BE2C (cell line): ENCODE measurements at regions not wholly inside any gene's neighbourhood (a gene's known extent, or its start where the extent isn't known, plus 50 kb on each side); places are given as distances from the start of the nearest gene placed in this dataset.

ENCODE experiments used
- DNase-seq: peaks from one replicate; pipeline ENCODE4 v3.0.0-alpha.2; 2020
- H3K27me3 ChIP-seq: fragments of 250-450 bp; sonication (Bioruptor Pico); 2 replicates; pipeline ENCODE4 v1.5.1; 2020; ENCODE audit warnings: mild to moderate bottlenecking
- H3K36me3 ChIP-seq: fragments of 250-450 bp; sonication (Bioruptor Pico); 2 replicates; pipeline ENCODE4 v1.5.1; 2020; ENCODE audit warnings: mild to moderate bottlenecking
- H3K4me1 ChIP-seq: fragments of 250-450 bp; sonication (Bioruptor Pico); 2 replicates; pipeline ENCODE4 v1.5.1; 2020
- H3K4me3 ChIP-seq: 2 replicates; pipeline ENCODE4 v1.5.1; 2011; ENCODE audit warnings: low read depth, low read length
- H3K9me3 ChIP-seq: fragments of 250-450 bp; sonication (Bioruptor Pico); 2 replicates; pipeline ENCODE4 v1.5.1; 2020
- TF ChIP-seq, protein P1 (sequence below): IDR thresholded peaks from 2 replicates; pipeline ENCODE4 v1.5.1; 2012; ENCODE audit warnings: mild to moderate bottlenecking, low read depth, low read length

DNA sequence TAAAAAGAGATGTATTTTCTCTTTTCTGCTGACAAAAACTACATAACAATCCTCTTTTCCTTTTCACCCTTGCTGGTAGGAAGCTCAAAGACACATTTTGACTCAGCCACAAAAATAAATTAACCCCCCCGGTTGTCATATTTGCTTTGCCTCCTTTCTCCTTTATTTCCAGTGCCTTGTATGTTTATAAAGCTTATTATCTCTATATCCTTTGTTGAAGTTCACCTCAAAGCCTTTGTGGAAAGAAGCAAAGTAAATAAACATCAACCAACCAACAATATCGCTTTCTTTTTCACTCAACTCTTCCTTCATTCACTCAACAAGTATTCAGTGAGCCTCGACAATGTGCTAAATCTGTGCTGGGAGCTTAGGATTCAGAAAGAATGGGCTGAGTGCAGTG, 276.5 kb upstream of the ID2 start:
- Histone ChIP-seq H3K4me1 (0 out of 2 replicates have a peak, but pooled peaks cover 3% of the 10 kb centered on the region), H3K9me3 (no peaks in the 10 kb centered on the region), H3K36me3 (no peaks in the 10 kb centered on the region), H3K4me3 (no peak overlapping the region), H3K27me3 (no peaks in the 10 kb centered on the region)
- no peak for DNase-seq
- TF ChIP-seq, protein P1, sequence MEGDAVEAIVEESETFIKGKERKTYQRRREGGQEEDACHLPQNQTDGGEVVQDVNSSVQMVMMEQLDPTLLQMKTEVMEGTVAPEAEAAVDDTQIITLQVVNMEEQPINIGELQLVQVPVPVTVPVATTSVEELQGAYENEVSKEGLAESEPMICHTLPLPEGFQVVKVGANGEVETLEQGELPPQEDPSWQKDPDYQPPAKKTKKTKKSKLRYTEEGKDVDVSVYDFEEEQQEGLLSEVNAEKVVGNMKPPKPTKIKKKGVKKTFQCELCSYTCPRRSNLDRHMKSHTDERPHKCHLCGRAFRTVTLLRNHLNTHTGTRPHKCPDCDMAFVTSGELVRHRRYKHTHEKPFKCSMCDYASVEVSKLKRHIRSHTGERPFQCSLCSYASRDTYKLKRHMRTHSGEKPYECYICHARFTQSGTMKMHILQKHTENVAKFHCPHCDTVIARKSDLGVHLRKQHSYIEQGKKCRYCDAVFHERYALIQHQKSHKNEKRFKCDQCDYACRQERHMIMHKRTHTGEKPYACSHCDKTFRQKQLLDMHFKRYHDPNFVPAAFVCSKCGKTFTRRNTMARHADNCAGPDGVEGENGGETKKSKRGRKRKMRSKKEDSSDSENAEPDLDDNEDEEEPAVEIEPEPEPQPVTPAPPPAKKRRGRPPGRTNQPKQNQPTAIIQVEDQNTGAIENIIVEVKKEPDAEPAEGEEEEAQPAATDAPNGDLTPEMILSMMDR, result no peak

DNA sequence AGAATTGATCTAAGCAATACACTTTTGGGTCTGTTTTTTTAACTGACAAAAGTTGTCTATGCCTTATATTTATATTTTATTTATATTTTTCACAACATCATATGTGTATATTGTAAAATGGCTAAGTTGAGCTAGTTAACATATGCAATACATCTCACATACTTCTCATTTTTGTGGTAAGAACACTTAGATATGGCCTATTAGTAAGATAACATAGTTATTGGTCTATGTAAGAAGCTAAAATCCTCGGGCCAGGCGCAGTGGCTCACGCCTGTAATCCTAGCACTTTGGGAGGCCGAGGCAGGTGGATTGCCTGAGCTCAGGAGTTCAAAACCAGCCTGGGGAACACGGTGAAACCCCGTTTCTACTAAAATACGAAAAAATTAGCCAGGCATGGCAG, 275.6 kb upstream of the ID2 start:
- Histone ChIP-seq H3K4me3 (no peak overlapping the region), H3K9me3 (no peaks in the 10 kb centered on the region), H3K4me1 (0 out of 2 replicates have a peak, but pooled peaks cover 3% of the 10 kb centered on the region), H3K27me3 (no peaks in the 10 kb centered on the region), H3K36me3 (no peaks in the 10 kb centered on the region)
- no peak for DNase-seq
- TF ChIP-seq, protein P1, result no peak

DNA sequence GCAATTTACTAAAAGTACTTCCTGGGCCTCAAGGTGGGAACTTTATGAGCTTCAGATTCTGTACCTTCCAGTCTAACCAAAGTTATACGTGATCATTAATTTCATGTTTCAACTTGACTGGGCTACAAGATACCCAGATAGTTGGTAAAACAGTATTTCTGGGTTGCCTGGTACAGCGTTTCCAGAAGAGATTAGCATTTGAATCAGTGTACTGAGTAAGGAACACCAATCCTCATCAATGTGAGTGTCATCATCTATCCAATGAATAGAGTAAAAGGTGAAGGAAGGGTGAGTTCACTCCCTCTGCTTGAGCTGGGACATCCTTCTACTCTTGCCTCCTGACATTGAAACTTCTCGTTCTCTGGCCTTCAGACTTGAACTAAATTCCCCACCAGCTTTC, 274.5 kb upstream of the ID2 start:
- Histone ChIP-seq H3K9me3 (no peaks in the 10 kb centered on the region), H3K36me3 (no peaks in the 10 kb centered on the region), H3K4me1 (0 out of 2 replicates have a peak, but pooled peaks cover 3% of the 10 kb centered on the region), H3K27me3 (no peaks in the 10 kb centered on the region), H3K4me3 (no peak overlapping the region)
- TF ChIP-seq, protein P1, result no peak
- no peak for DNase-seq

DNA sequence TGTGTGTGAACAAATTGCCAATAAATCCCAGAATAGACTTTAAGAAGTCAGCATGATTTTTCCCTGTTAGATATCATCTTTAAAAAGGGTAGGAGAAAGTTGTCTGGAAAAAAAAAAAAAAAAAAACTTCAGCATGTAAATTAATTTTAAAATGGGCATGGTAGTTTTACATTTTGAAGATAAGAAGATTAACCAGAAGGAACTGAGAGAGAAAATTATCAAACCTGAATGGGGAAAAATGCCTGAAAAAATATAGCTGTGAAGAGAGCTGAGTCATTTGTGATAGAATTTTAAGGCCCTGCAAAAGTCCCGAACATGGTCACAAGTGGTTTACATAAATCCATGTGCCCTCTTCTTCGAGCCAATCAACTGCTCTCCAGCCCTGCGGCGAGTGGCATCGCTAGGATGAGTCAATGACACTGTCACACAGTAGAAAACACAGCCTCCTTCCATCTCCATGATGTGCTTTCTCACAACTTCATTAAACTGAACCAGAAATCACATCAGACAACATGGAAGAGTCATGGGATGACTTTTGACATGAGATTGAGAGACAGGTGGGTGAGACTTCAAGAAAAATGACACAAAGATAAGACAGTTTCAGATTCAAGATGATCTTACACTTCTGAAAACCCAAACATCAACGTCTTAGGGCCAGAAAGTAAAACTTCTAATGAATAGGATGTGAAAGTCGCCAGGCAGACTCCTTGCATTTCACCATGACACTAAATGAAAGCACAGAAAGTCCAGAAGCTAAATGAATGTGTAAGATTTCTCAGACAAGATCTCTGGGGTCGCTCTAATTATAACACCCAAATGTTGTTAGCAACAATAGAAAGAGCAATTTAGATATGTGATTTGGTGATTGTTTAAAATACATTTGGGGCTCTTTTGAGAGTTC, 273.0 kb upstream of the ID2 start:
- Histone ChIP-seq H3K27me3 (no peaks in the 10 kb centered on the region), H3K9me3 (no peaks in the 10 kb centered on the region), H3K36me3 (no peaks in the 10 kb centered on the region), H3K4me3 (no peak overlapping the region), H3K4me1 (0 out of 2 replicates have a peak, but pooled peaks cover 3% of the 10 kb centered on the region)
- no peak for DNase-seq
- TF ChIP-seq, protein P1, result no peak

DNA sequence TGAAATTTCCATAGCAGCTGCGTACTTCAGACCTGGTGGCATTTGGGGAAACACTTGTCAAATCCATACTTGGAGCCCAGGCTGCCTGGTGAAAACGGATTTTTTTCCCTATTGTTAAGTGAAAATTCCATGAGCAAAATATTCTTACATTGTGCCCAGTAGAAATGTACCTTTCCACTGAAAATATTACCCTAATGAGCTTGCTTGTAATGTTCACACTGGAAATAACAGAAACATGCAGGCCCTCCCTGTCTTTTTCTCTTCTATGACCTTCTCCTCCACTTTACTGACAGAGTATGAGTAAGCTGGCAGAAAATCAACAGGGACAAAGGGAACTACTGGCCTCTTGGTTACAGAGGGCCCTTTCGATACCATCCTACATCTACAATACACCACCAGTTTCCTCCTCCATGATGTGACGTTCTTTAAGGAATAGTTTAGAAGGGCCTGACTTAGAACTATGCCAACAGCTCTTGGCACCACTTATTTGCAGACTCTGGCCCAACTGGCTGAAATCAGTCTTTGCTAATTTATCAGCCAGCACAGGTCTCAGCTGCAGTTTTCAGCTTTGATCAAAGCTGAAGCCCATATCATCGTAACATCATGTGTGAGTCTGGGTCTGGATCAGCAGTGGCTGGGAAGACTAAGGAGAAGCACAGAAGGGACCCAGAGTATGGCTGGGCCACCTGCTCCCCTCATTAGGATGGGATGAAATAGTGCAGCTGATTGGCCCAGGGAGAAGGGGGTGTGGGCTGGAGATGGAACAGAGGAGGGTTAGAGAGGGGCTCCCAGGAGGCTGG, 272.2 kb upstream of the ID2 start:
- no peaks in the 10 kb centered on the region for H3K36me3 ChIP-seq
- H3K4me3 ChIP-seq, result no peak overlapping the region
- no peak for DNase-seq
- no peaks in the 10 kb centered on the region for H3K27me3 ChIP-seq
- TF ChIP-seq, protein P1, result no peak
- 0 out of 2 replicates have a peak, but pooled peaks cover 3% of the 10 kb centered on the region for H3K4me1 ChIP-seq
- H3K9me3 ChIP-seq, result no peaks in the 10 kb centered on the region

DNA sequence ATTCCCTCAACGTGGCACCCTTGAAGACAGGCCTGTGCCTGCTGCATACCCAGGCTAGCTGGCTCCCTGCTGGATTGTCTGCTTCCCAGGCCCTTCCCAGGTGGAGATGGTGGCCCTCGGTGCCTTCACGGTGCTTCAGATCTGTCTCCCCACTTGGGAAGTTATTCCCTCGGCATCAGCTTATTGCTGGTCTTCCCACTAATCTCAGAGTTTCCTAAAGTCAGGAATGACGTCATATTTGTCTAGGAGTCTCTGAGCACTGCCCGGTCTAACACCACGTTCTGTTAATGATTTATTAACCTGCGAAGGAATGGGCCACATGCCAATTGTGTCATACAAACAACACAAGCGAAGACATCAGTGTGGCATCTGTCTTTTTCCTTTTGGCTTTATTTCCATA, 269.8 kb upstream of the ID2 start:
- H3K4me1 ChIP-seq, result 0 out of 2 replicates have a peak, but pooled peaks cover 3% of the 10 kb centered on the region
- no peaks in the 10 kb centered on the region for H3K27me3 ChIP-seq
- no peak overlapping the region for H3K4me3 ChIP-seq
- H3K36me3 ChIP-seq, result no peaks in the 10 kb centered on the region
- TF ChIP-seq, protein P1, result no peak
- no peak for DNase-seq
- no peaks in the 10 kb centered on the region for H3K9me3 ChIP-seq
